Keratinocyte (primary cell): ENCODE measurements at regions not wholly inside any gene's neighbourhood (a gene's known extent, or its start where the extent isn't known, plus 50 kb on each side); places are given as distances from the start of the nearest gene placed in this dataset.

Source experiments
- DNase-seq: peaks from one replicate; pipeline ENCODE4 v3.0.0-alpha.2; 2011; ENCODE audit warnings: low read depth, missing footprints, low spot score
- FAIRE-seq: peaks from 2 replicates; lab custom pipeline; 2011; peaks lifted over from hg19 to GRCh38; lab: Jason Lieb, UNC
- H2AFZ ChIP-seq: 2 replicates; pipeline ENCODE4 v1.6.0; 2012; ENCODE audit warnings: low read length, control low read depth, inconsistent platforms; ENCODE audit not compliant: control insufficient read depth
- H3K27ac ChIP-seq: 2 replicates; pipeline ENCODE4 v1.5.1; 2011; ENCODE audit warnings: low read length; ENCODE audit not compliant: control insufficient read depth, insufficient read depth
- H3K27me3 ChIP-seq: 3 replicates; pipeline ENCODE4 v1.6.0; 2011; ENCODE audit warnings: low read length; ENCODE audit not compliant: control insufficient read depth, insufficient read depth; ENCODE audit errors: extremely low read depth
- H3K36me3 ChIP-seq, 2 experiments: 2 replicates in 1 of 2; 3 replicates in 1 of 2; pipeline ENCODE4 v1.5.1; 2011; ENCODE audit warnings: low read length in 2 of 2, mild to moderate bottlenecking in 1 of 2; ENCODE audit not compliant: control insufficient read depth in 2 of 2, insufficient read depth in 2 of 2; ENCODE audit errors: extremely low read depth in 1 of 2
- H3K4me1 ChIP-seq: 3 replicates; pipeline ENCODE4 v1.5.1; 2011; ENCODE audit warnings: low read length; ENCODE audit not compliant: control insufficient read depth, insufficient read depth; ENCODE audit errors: extremely low read depth
- H3K4me2 ChIP-seq: 3 replicates; pipeline ENCODE4 v1.6.0; 2011; ENCODE audit warnings: low read depth, low read length; ENCODE audit not compliant: control insufficient read depth, insufficient read depth; ENCODE audit errors: extremely low read depth
- H3K4me3 ChIP-seq, 3 experiments: fragments of 200-600 bp in 1 of 3; sonication (generic) in 1 of 3; 2 replicates in 2 of 3; 3 replicates in 1 of 3; pipeline ENCODE4 v1.5.1; 2011 to 2016; ENCODE audit warnings: low read length in 3 of 3, mild to moderate bottlenecking in 3 of 3, control low read depth in 2 of 3, inconsistent platforms in 1 of 3, low read depth in 1 of 3, mixed read lengths in 1 of 3, mixed run types in 1 of 3, moderate library complexity in 1 of 3; ENCODE audit not compliant: control insufficient read depth in 2 of 3, insufficient read depth in 2 of 3; ENCODE audit errors: extremely low read depth in 1 of 3
- H3K79me2 ChIP-seq: 2 replicates; pipeline ENCODE4 v1.6.0; 2012; ENCODE audit warnings: low read length; ENCODE audit not compliant: control insufficient read depth, insufficient read depth
- H3K9ac ChIP-seq: 3 replicates; pipeline ENCODE4 v1.6.0; 2011; ENCODE audit warnings: low read length; ENCODE audit not compliant: control insufficient read depth, insufficient read depth; ENCODE audit errors: extremely low read depth
- H3K9me1 ChIP-seq: 3 replicates; pipeline ENCODE4 v1.6.0; 2011; ENCODE audit warnings: low read length; ENCODE audit not compliant: control insufficient read depth, insufficient read depth; ENCODE audit errors: extremely low read depth
- H3K9me3 ChIP-seq: 2 replicates; pipeline ENCODE4 v1.5.1; 2012; ENCODE audit warnings: low read depth, low read length; ENCODE audit not compliant: control insufficient read depth
- H4K20me1 ChIP-seq: 3 replicates; pipeline ENCODE4 v1.6.0; 2011; ENCODE audit warnings: low read length; ENCODE audit not compliant: control insufficient read depth, insufficient read depth; ENCODE audit errors: extremely low read depth
- EZH2 ChIP-seq: IDR thresholded peaks from one replicate; pipeline ENCODE4 v1.6.1; 2012; ENCODE audit warnings: inconsistent platforms, mild to moderate bottlenecking, low read length, moderate library complexity
- dilution Hi-C: fragments of 300-500 bp; cut with MboI; formaldehyde crosslinking; loops from one replicate; pipeline ENCODE4 v1.7.0; 2020; ENCODE audit warnings: low sequenced_read_pairs; ENCODE audit not compliant: extremely low pct_ligation_motif_present
- TF ChIP-seq, protein P1 (sequence below), 3 experiments: IDR thresholded peaks in 1 of 3; conservative IDR thresholded peaks in 1 of 3; optimal IDR thresholded peaks in 1 of 3; 2 replicates in 2 of 3; 3 replicates in 1 of 3; pipeline versions ENCODE3 to v1.5.1; 2011; ENCODE audit warnings: low read length in 3 of 3, mild to moderate bottlenecking in 3 of 3, moderate library complexity in 2 of 3, control low read depth in 1 of 3, inconsistent platforms in 1 of 3; ENCODE audit not compliant: insufficient read depth in 2 of 3; ENCODE audit errors: extremely low read depth in 1 of 3

DNA sequence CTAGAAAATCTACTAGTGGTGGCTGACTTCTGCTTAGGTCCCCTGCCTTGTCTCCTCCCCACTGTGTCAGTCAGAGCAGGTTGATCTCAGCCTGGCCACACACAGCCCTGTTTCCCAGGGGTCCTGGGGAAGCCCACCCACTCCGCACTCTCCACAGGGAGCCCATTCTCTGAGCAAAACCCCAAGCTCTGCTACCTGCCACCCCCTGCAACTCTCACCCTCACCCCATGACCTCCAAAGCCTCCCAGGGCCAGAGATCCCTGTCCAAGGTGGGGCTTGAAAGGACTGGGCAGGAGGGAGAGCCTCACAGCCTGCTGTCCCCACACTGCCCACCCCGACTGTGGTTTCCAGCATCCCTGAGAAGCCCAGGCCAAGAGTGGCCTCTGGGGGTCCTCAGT lies 58.8 kb upstream of the ZNF536 start:
- no peaks in the 10 kb centered on the region for H3K79me2 ChIP-seq
- no peaks in the 10 kb centered on the region for H3K4me1 ChIP-seq
- DNase-seq (no peak), FAIRE-seq (no peak)
- H3K27ac ChIP-seq, result no peak overlapping the region
- dilution Hi-C loops, result no loop called here
- H3K9me3 ChIP-seq, result peaks cover 3% of the 10 kb centered on the region
- no peaks in the 10 kb centered on the region for H4K20me1 ChIP-seq
- no peaks in the 10 kb centered on the region for H3K27me3 ChIP-seq
- TF ChIP-seq, protein P1, sequence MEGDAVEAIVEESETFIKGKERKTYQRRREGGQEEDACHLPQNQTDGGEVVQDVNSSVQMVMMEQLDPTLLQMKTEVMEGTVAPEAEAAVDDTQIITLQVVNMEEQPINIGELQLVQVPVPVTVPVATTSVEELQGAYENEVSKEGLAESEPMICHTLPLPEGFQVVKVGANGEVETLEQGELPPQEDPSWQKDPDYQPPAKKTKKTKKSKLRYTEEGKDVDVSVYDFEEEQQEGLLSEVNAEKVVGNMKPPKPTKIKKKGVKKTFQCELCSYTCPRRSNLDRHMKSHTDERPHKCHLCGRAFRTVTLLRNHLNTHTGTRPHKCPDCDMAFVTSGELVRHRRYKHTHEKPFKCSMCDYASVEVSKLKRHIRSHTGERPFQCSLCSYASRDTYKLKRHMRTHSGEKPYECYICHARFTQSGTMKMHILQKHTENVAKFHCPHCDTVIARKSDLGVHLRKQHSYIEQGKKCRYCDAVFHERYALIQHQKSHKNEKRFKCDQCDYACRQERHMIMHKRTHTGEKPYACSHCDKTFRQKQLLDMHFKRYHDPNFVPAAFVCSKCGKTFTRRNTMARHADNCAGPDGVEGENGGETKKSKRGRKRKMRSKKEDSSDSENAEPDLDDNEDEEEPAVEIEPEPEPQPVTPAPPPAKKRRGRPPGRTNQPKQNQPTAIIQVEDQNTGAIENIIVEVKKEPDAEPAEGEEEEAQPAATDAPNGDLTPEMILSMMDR (optimal IDR thresholded peaks at IDR 0.05 in 1 of 3, IDR thresholded peaks at IDR 0.05 in 1 of 3, conservative IDR thresholded peaks at IDR 0.05 in 1 of 3; ENCODE audit: extremely low read depth in 1 of 3, insufficient read depth in 2 of 3, low read length in 3 of 3), result no peak
- no peak for TF ChIP-seq EZH2
- no peak overlapping the region for H3K9ac ChIP-seq
- no peaks in the 10 kb centered on the region for H3K36me3 ChIP-seq
- H2AFZ ChIP-seq, result no peak overlapping the region
- no peaks in the 10 kb centered on the region for H3K9me1 ChIP-seq
- no peak overlapping the region for H3K4me3 ChIP-seq
- no peak overlapping the region for H3K4me2 ChIP-seq

DNA sequence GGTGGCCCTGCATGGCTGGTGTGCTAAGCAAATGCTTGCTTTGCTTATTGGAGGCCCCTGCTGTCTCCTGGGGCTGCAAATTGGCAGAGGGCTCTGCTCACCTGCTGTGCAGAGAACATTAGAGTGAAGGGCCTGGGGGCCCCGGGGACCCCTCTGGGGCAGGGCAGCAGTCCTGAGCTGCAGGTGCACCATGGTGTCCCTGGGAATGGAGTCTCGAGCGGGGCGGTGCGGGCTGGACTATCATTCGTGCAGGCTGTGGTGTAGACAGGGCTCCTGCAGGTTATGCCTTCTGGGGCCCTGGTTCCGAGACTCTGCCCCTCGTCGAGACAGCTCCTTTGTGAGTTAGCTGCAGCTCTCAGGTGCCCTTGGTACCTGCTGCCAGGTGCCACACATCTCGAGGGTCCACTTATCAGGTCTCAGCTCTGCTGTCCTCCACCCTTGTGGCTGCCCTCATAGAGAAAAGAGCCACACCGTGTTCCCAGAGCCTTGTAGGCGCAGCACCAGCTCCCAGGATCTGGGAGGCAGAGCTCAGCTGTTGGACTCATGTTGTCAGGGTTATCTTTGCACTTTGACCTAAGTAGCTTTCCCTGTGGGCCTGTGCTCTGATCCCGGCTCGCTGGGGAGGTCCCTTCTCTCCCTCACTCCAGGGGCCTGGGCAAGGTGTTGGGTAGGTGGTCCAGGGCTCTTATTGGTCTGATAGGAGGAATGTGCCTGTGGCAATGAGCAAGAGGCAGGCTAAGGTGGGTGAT lies 58.0 kb upstream of the ZNF536 start:
- Histone ChIP-seq H3K4me1 (no peaks in the 10 kb centered on the region), H3K9ac (no peak overlapping the region), H3K4me2 (no peak overlapping the region), H4K20me1 (no peaks in the 10 kb centered on the region), H3K27ac (no peak overlapping the region), H3K79me2 (no peaks in the 10 kb centered on the region), H2AFZ (no peak overlapping the region), H3K4me3 (no peak overlapping the region), H3K27me3 (no peaks in the 10 kb centered on the region), H3K9me3 (peaks cover 5% of the 10 kb centered on the region), H3K9me1 (no peaks in the 10 kb centered on the region), H3K36me3 (no peaks in the 10 kb centered on the region)
- dilution Hi-C loops, result no loop called here
- TF ChIP-seq EZH2, result no peak
- TF ChIP-seq, protein P1 (optimal IDR thresholded peaks at IDR 0.05 in 1 of 3, IDR thresholded peaks at IDR 0.05 in 1 of 3, conservative IDR thresholded peaks at IDR 0.05 in 1 of 3; ENCODE audit: extremely low read depth in 1 of 3, insufficient read depth in 2 of 3, low read length in 3 of 3), result no peak
- FAIRE-seq (no peak), DNase-seq (no peak)
